ENCODE measurements at regions not wholly inside any gene's neighbourhood (a gene's known extent, or its start where the extent isn't known, plus 50 kb on each side); places are given as distances from the start of the nearest gene placed in this dataset.

DNA sequence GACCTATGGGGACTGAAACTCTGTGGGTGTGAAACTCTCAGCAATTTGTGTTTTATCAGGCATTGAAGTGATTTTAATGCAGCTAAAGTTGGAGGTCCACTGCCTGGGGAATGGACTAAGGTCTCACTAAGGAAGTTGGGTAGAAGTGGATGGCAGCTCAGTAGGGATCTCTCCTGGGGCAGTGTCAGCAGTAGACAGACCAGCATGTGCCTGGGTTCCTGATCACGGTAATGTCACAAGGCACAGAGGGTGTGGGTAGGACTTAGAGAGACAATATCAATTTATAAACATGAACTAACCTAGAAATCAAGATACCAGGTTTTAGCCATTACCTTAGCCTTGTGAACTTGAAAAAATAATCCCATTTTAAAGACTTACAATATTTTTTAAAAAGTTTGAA lies 380.3 kb upstream of the LCORL start:
- Histone ChIP-seq H3K27me3 (ENCODE audit: control insufficient read depth, low read length) (no peaks in the 10 kb centered on the region), H3F3A (ENCODE audit: control insufficient read depth, insufficient read depth) (no peaks in the 10 kb centered on the region), H3K79me2 (ENCODE audit: control insufficient read depth, low read length) (no peaks in the 10 kb centered on the region), H3K4me3 (ENCODE audit: low read length) (no peak overlapping the region), H3K9me3 (ENCODE audit: control insufficient read depth, insufficient read depth, low read length) (no peaks in the 10 kb centered on the region), H4K20me1 (ENCODE audit: control insufficient read depth, insufficient read depth, low read depth, low read length) (no peaks in the 10 kb centered on the region), H3K9me2 (replicated peaks; ENCODE audit: control insufficient read depth, low read length) (no peaks in the 10 kb centered on the region), H3K27ac (ENCODE audit: low read depth, low read length) (no peak overlapping the region), H3K36me3 (ENCODE audit: control insufficient read depth, low read length) (no peaks in the 10 kb centered on the region), H3K4me2 (ENCODE audit: low read length) (no peak overlapping the region), H3K4me1 (ENCODE audit: control insufficient read depth, low read length) (no peaks in the 10 kb centered on the region)
- no peak for TF ChIP-seq EZH2phosphoT487 (IDR thresholded peaks at IDR 0.05; ENCODE audit: borderline replicate concordance, low read length)
- no peak for TF ChIP-seq CTCF (IDR thresholded peaks at IDR 0.05; ENCODE audit: low read depth, low read length, poor library complexity, severe bottlenecking)

DNA sequence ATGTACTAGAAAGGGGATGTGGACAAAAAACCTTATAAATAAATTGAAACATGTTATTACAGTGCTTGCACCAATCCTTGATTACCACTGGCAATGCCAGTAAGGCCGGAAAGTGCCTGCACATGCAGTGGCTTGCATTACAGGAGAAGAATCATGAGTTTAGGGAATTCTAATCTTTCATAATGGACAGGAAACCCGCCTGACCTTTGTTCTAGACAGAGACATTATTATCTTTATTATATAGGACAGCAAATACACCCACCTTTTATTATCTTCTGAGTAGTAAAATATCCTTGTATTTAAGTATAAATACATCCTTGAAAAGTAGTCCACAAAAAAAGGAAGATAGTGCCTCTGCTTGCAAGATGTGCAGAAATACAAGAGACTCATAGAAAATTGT lies 379.9 kb upstream of the LCORL start:
- Histone ChIP-seq H3K4me2 (ENCODE audit: low read length) (no peak overlapping the region), H3K4me1 (ENCODE audit: control insufficient read depth, low read length) (no peaks in the 10 kb centered on the region), H3K79me2 (ENCODE audit: control insufficient read depth, low read length) (no peaks in the 10 kb centered on the region), H3K36me3 (ENCODE audit: control insufficient read depth, low read length) (no peaks in the 10 kb centered on the region), H3K27ac (ENCODE audit: low read depth, low read length) (no peak overlapping the region), H4K20me1 (ENCODE audit: control insufficient read depth, insufficient read depth, low read depth, low read length) (no peaks in the 10 kb centered on the region), H3K27me3 (ENCODE audit: control insufficient read depth, low read length) (no peaks in the 10 kb centered on the region), H3K9me2 (replicated peaks; ENCODE audit: control insufficient read depth, low read length) (no peaks in the 10 kb centered on the region), H3K9me3 (ENCODE audit: control insufficient read depth, insufficient read depth, low read length) (no peaks in the 10 kb centered on the region), H3K4me3 (ENCODE audit: low read length) (no peak overlapping the region), H3F3A (ENCODE audit: control insufficient read depth, insufficient read depth) (no peaks in the 10 kb centered on the region)
- TF ChIP-seq EZH2phosphoT487 (IDR thresholded peaks at IDR 0.05; ENCODE audit: borderline replicate concordance, low read length) = no peak
- TF ChIP-seq CTCF (IDR thresholded peaks at IDR 0.05; ENCODE audit: low read depth, low read length, poor library complexity, severe bottlenecking) = no peak

- H3K4me1 ChIP-seq (ENCODE audit: control insufficient read depth, low read length) = no peaks in the 10 kb centered on the region
- H3K27me3 ChIP-seq (ENCODE audit: control insufficient read depth, low read length) = no peaks in the 10 kb centered on the region
- no peaks in the 10 kb centered on the region for H4K20me1 ChIP-seq (ENCODE audit: control insufficient read depth, insufficient read depth, low read depth, low read length)
- no peaks in the 10 kb centered on the region for H3F3A ChIP-seq (ENCODE audit: control insufficient read depth, insufficient read depth)
- no peaks in the 10 kb centered on the region for H3K79me2 ChIP-seq (ENCODE audit: control insufficient read depth, low read length)
- H3K9me3 ChIP-seq (ENCODE audit: control insufficient read depth, insufficient read depth, low read length) = no peaks in the 10 kb centered on the region
- TF ChIP-seq CTCF (IDR thresholded peaks at IDR 0.05; ENCODE audit: low read depth, low read length, poor library complexity, severe bottlenecking) (no peak), EZH2phosphoT487 (IDR thresholded peaks at IDR 0.05; ENCODE audit: borderline replicate concordance, low read length) (no peak)
- no peak overlapping the region for H3K27ac ChIP-seq (ENCODE audit: low read depth, low read length)
- no peak overlapping the region for H3K4me3 ChIP-seq (ENCODE audit: low read length)
- no peaks in the 10 kb centered on the region for H3K36me3 ChIP-seq (ENCODE audit: control insufficient read depth, low read length)
- H3K9me2 ChIP-seq (replicated peaks; ENCODE audit: control insufficient read depth, low read length) = no peaks in the 10 kb centered on the region
- H3K4me2 ChIP-seq (ENCODE audit: low read length) = no peak overlapping the region
Observed at GRCh38 chr4:18398661-18399060, 377.1 kb upstream of the LCORL start.

All from DOHH2 (cell line).